ENCODE measurements at regions not wholly inside any gene's neighbourhood (a gene's known extent, or its start where the extent isn't known, plus 50 kb on each side); places are given as distances from the start of the nearest gene placed in this dataset.

- no peak for DNase-seq
- H3K4me3 ChIP-seq (replicated peaks in 1 of 3; ENCODE audit: low read depth in 2 of 3, low read length in 3 of 3) = no peak overlapping the region
- H3K9me3 ChIP-seq (replicated peaks in 1 of 2; ENCODE audit: control insufficient read depth in 1 of 2, insufficient read depth in 1 of 2, low read length in 2 of 2) = no peaks in the 10 kb centered on the region
- H3K36me3 Mint-ChIP-seq = no peaks in the 10 kb centered on the region
- intact Hi-C loops (cut with micrococcal nuclease) = no loop called here
- peaks cover 0 to 5% (median 0%) of the 10 kb centered on the region in 7 donors for H3K9me3 Mint-ChIP-seq
- no peaks in the 10 kb centered on the region for H3K79me2 ChIP-seq (ENCODE audit: insufficient read depth, low read length)
- no peaks in the 10 kb centered on the region for H3K27me3 ChIP-seq (ENCODE audit: control insufficient read depth in 2 of 2, insufficient read depth in 2 of 2, low read length in 2 of 2)
- no peak overlapping the region for H3K4me2 ChIP-seq (replicated peaks; ENCODE audit: extremely low read depth, low read length, poor library complexity, severe bottlenecking)
- peaks cover 0 to 2% (median 1%) of the 10 kb centered on the region in 3 donors for H3K27me3 Mint-ChIP-seq (ENCODE audit: low read depth in 3 of 3)
- H3K4me1 ChIP-seq (ENCODE audit: control insufficient read depth in 1 of 2, insufficient read depth in 2 of 2, low read length in 2 of 2) = no peaks in the 10 kb centered on the region
- TF ChIP-seq CTCF (IDR thresholded peaks at IDR 0.05) = no peak
- no peaks in the 10 kb centered on the region for H3K36me3 ChIP-seq (replicated peaks in 1 of 2; ENCODE audit: control insufficient read depth in 1 of 2, insufficient read depth in 2 of 2, low read length in 2 of 2)
- no peak overlapping the region for H3K27ac Mint-ChIP-seq
- no CpG with 5 or more reads among the region's 2 CpGs for WGBS (ENCODE audit: insufficient coverage)
- no peak overlapping the region for H3K27ac ChIP-seq (ENCODE audit: low read depth in 1 of 2, low read length in 2 of 2)
- no peak overlapping the region for H3K9ac ChIP-seq (ENCODE audit: insufficient read depth, low read length, poor library complexity, severe bottlenecking)
- no peak overlapping the region for H3K4me3 Mint-ChIP-seq
- H3K4me1 Mint-ChIP-seq = no peaks in the 10 kb centered on the region
- H2AFZ ChIP-seq (ENCODE audit: insufficient read depth, low read depth, low read length, poor library complexity, severe bottlenecking) = no peak overlapping the region
- H4K20me1 ChIP-seq (ENCODE audit: insufficient read depth, low read length) = no peaks in the 10 kb centered on the region
Measured at GRCh38 chr7:19585761-19586160, 123.1 kb downstream of the POLR1F start.

GRCh38 chr7:19575909-19576557 is 132.8 kb downstream of the POLR1F start:
- Mint-ChIP-seq H3K4me1 (no peaks in the 10 kb centered on the region), H3K4me3 (no peak overlapping the region), H3K27me3 (ENCODE audit: low read depth in 3 of 3) (no peaks in the 10 kb centered on the region), H3K9me3 (peaks cover 0 to 6% (median 0%) of the 10 kb centered on the region in 7 donors), H3K36me3 (no peaks in the 10 kb centered on the region), H3K27ac (no peak overlapping the region)
- Histone ChIP-seq H3K4me2 (replicated peaks; ENCODE audit: extremely low read depth, low read length, poor library complexity, severe bottlenecking) (no peak overlapping the region), H3K79me2 (ENCODE audit: insufficient read depth, low read length) (no peaks in the 10 kb centered on the region), H3K9ac (ENCODE audit: insufficient read depth, low read length, poor library complexity, severe bottlenecking) (no peak overlapping the region), H4K20me1 (ENCODE audit: insufficient read depth, low read length) (no peaks in the 10 kb centered on the region), H3K4me3 (replicated peaks in 1 of 3; ENCODE audit: low read depth in 2 of 3, low read length in 3 of 3) (no peak overlapping the region), H3K9me3 (replicated peaks in 1 of 2; ENCODE audit: control insufficient read depth in 1 of 2, insufficient read depth in 1 of 2, low read length in 2 of 2) (no peaks in the 10 kb centered on the region), H3K27ac (ENCODE audit: low read depth in 1 of 2, low read length in 2 of 2) (no peak overlapping the region), H3K4me1 (ENCODE audit: control insufficient read depth in 1 of 2, insufficient read depth in 2 of 2, low read length in 2 of 2) (no peaks in the 10 kb centered on the region), H2AFZ (ENCODE audit: insufficient read depth, low read depth, low read length, poor library complexity, severe bottlenecking) (no peak overlapping the region), H3K36me3 (replicated peaks in 1 of 2; ENCODE audit: control insufficient read depth in 1 of 2, insufficient read depth in 2 of 2, low read length in 2 of 2) (no peaks in the 10 kb centered on the region), H3K27me3 (ENCODE audit: control insufficient read depth in 2 of 2, insufficient read depth in 2 of 2, low read length in 2 of 2) (no peaks in the 10 kb centered on the region)
- no CpG with 5 or more reads among the region's 2 CpGs for WGBS (ENCODE audit: insufficient coverage)
- DNase-seq = no peak
- intact Hi-C loops (cut with micrococcal nuclease) = no loop called here
- no peak for TF ChIP-seq CTCF (IDR thresholded peaks at IDR 0.05)

All from CD14-positive monocyte (primary cell).